ENCODE measurements at regions not wholly inside any gene's neighbourhood (a gene's known extent, or its start where the extent isn't known, plus 50 kb on each side); places are given as distances from the start of the nearest gene placed in this dataset.

- H3K36me3 ChIP-seq (ENCODE audit: control insufficient read depth, insufficient read depth, low read length) = no peaks in the 10 kb centered on the region
- no peak overlapping the region for H3K4me2 ChIP-seq (ENCODE audit: extremely low read depth, insufficient read depth, low read length)
- H3K9me3 ChIP-seq (ENCODE audit: control insufficient read depth, insufficient read depth, low read depth, low read length) = no peaks in the 10 kb centered on the region
- no peaks in the 10 kb centered on the region for H3K27me3 ChIP-seq (ENCODE audit: control insufficient read depth, insufficient read depth, low read length)
- H2AFZ ChIP-seq (ENCODE audit: low read length) = no peak overlapping the region
- H4K20me1 ChIP-seq (ENCODE audit: control insufficient read depth, extremely low read depth, insufficient read depth, low read length) = no peaks in the 10 kb centered on the region
- TF ChIP-seq EZH2 (IDR thresholded peaks at IDR 0.05; ENCODE audit: low read length, missing control alignments) = no peak
- TF ChIP-seq CTCF (conservative IDR thresholded peaks at IDR 0.05 in 1 of 2, IDR thresholded peaks at IDR 0.05 in 1 of 2; ENCODE audit: low read depth in 1 of 2, low read length in 2 of 2) = no peak
- H3K27ac ChIP-seq (ENCODE audit: insufficient read depth, low read length) = no peak overlapping the region
- H3K4me1 ChIP-seq (ENCODE audit: control insufficient read depth, extremely low read depth, insufficient read depth, low read length) = no peaks in the 10 kb centered on the region
- no peak overlapping the region for H3K9ac ChIP-seq (ENCODE audit: insufficient read depth, low read length)
- no peak overlapping the region for H3K4me3 ChIP-seq (replicated peaks in 1 of 4; ENCODE audit: control extremely low read depth in 1 of 4, insufficient read depth in 1 of 4, low read depth in 3 of 4, low read length in 4 of 4)
- DNase-seq (ENCODE audit: low read depth in 2 of 2) = no peak
- no peaks in the 10 kb centered on the region for H3K79me2 ChIP-seq (ENCODE audit: control insufficient read depth, insufficient read depth, low read length)
Measured at GRCh38 chr3:174598885-174599439, 260.2 kb upstream of the NAALADL2 start.

GRCh38 chr3:174613173-174613572 is 246.0 kb upstream of the NAALADL2 start:
- Histone ChIP-seq H2AFZ (ENCODE audit: low read length) (no peak overlapping the region), H3K4me3 (replicated peaks in 1 of 4; ENCODE audit: control extremely low read depth in 1 of 4, insufficient read depth in 1 of 4, low read depth in 3 of 4, low read length in 4 of 4) (no peak overlapping the region), H3K4me2 (ENCODE audit: extremely low read depth, insufficient read depth, low read length) (no peak overlapping the region), H3K4me1 (ENCODE audit: control insufficient read depth, extremely low read depth, insufficient read depth, low read length) (no peaks in the 10 kb centered on the region), H3K9me3 (ENCODE audit: control insufficient read depth, insufficient read depth, low read depth, low read length) (no peaks in the 10 kb centered on the region), H4K20me1 (ENCODE audit: control insufficient read depth, extremely low read depth, insufficient read depth, low read length) (no peaks in the 10 kb centered on the region), H3K9ac (ENCODE audit: insufficient read depth, low read length) (no peak overlapping the region), H3K27me3 (ENCODE audit: control insufficient read depth, insufficient read depth, low read length) (no peaks in the 10 kb centered on the region), H3K36me3 (ENCODE audit: control insufficient read depth, insufficient read depth, low read length) (no peaks in the 10 kb centered on the region), H3K79me2 (ENCODE audit: control insufficient read depth, insufficient read depth, low read length) (no peaks in the 10 kb centered on the region), H3K27ac (ENCODE audit: insufficient read depth, low read length) (no peak overlapping the region)
- no peak for DNase-seq (ENCODE audit: low read depth in 2 of 2)
- no peak for TF ChIP-seq CTCF (conservative IDR thresholded peaks at IDR 0.05 in 1 of 2, IDR thresholded peaks at IDR 0.05 in 1 of 2; ENCODE audit: low read depth in 1 of 2, low read length in 2 of 2)
- TF ChIP-seq EZH2 (IDR thresholded peaks at IDR 0.05; ENCODE audit: low read length, missing control alignments) = no peak

- H3K9me3 ChIP-seq (ENCODE audit: control insufficient read depth, insufficient read depth, low read depth, low read length) = no peaks in the 10 kb centered on the region
- H3K4me3 ChIP-seq (replicated peaks in 1 of 4; ENCODE audit: control extremely low read depth in 1 of 4, insufficient read depth in 1 of 4, low read depth in 3 of 4, low read length in 4 of 4) = no peak overlapping the region
- H4K20me1 ChIP-seq (ENCODE audit: control insufficient read depth, extremely low read depth, insufficient read depth, low read length) = no peaks in the 10 kb centered on the region
- H2AFZ ChIP-seq (ENCODE audit: low read length) = no peak overlapping the region
- H3K27me3 ChIP-seq (ENCODE audit: control insufficient read depth, insufficient read depth, low read length) = no peaks in the 10 kb centered on the region
- H3K4me2 ChIP-seq (ENCODE audit: extremely low read depth, insufficient read depth, low read length) = no peak overlapping the region
- H3K4me1 ChIP-seq (ENCODE audit: control insufficient read depth, extremely low read depth, insufficient read depth, low read length) = no peaks in the 10 kb centered on the region
- H3K9ac ChIP-seq (ENCODE audit: insufficient read depth, low read length) = no peak overlapping the region
- H3K79me2 ChIP-seq (ENCODE audit: control insufficient read depth, insufficient read depth, low read length) = no peaks in the 10 kb centered on the region
- no peak for DNase-seq (ENCODE audit: low read depth in 2 of 2)
- H3K36me3 ChIP-seq (ENCODE audit: control insufficient read depth, insufficient read depth, low read length) = no peaks in the 10 kb centered on the region
- TF ChIP-seq CTCF (conservative IDR thresholded peaks at IDR 0.05 in 1 of 2, IDR thresholded peaks at IDR 0.05 in 1 of 2; ENCODE audit: low read depth in 1 of 2, low read length in 2 of 2) = no peak
- TF ChIP-seq EZH2 (IDR thresholded peaks at IDR 0.05; ENCODE audit: low read length, missing control alignments) = no peak
- H3K27ac ChIP-seq (ENCODE audit: insufficient read depth, low read length) = no peak overlapping the region
Measured at GRCh38 chr3:174614036-174614435, 245.1 kb upstream of the NAALADL2 start.

All from fibroblast of lung (primary cell).